Stimulated activated CD4-positive, alpha-beta T cell treated with anti-CD3 and anti-CD28 coated beads, Interleukin-1b, Interleukin-23, amount 100 ng/mL, for 48 hours (primary cell): ENCODE measurements at regions not wholly inside any gene's neighbourhood (a gene's known extent, or its start where the extent isn't known, plus 50 kb on each side); places are given as distances from the start of the nearest gene placed in this dataset.
"Not testable (repeated sequence)": the region's sequence is repeated elsewhere in the genome, so short reads cannot be mapped to it uniquely, and the experiment has no call there.

ENCODE experiments used
- DNase-seq: peaks from one replicate; pipeline ENCODE4 v3.0.0-alpha.2; 2020

GRCh38 chr2:101609433-101609832, 88.1 kb upstream of the MAP4K4 start:
- no peak for DNase-seq

GRCh38 chr2:101608408-101609310, 88.8 kb upstream of the MAP4K4 start:
- no peak for DNase-seq

DNA sequence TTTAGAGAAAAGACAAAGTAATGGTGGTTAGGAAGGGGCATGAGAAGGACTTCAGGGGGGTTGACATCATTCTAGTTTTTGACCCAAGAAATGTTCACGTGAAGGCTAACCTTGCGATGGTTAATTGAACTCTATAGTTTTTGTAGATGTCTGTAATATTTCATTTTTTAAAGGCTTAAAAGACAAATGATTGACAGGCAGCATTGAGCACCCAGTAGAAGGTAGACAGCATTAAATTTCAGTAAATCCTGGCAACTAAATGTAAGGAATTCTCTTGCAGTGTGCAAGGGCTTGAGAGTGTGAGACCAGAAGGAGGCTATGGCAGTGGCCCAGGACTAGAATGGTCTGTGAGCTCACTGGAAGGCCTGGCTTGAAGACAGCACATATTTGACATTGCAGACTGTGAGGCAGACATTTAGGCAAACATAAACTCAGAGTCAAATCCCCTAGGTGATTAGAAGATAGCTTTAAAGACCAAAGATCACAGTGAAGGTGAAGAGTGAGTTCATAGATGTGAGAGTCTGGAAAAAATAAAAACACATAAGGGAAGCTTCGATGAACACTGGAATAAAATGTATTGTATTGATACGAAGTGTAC, 100.1 kb upstream of the MAP4K4 start:
- no peak for DNase-seq

DNA sequence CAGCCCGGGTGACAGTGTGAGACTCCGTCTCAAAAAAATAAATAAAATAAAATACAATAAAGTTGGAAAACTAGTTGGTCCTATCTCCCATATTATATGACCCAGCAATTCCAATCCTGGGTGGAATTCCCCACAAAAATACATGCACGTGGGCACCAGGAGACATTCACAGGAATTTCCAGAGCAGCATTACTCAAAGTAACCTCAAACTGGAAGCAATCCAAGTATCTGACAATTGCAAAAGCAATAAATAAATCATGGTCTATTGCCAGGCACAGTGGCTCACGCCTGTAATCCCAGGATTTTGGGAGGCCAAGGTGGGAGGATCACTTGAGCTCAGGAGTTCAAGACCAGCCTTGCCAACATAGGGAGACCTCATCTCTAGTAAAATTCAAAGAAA, 101.2 kb upstream of the MAP4K4 start:
- DNase-seq: no peak

DNA sequence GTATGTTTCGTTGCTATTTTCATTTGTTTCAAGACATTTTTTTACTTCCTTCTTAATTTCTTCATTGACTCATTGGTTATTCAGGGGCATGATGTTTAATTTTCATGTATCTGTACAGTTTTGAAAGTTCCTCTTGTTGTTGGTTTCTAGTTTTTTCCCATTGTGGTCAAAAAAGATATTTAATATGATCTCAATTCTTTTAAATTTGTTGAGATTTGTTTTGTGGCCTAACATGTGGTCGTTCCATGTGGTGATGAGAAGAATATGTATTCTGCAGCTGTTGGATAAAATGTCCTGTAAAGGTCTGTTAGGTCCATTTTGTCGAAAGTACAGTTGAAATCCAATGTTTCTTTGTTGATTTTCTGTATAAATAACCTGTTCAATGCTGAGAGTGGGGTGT, 110.3 kb upstream of the MAP4K4 start:
- no peak for DNase-seq

DNA sequence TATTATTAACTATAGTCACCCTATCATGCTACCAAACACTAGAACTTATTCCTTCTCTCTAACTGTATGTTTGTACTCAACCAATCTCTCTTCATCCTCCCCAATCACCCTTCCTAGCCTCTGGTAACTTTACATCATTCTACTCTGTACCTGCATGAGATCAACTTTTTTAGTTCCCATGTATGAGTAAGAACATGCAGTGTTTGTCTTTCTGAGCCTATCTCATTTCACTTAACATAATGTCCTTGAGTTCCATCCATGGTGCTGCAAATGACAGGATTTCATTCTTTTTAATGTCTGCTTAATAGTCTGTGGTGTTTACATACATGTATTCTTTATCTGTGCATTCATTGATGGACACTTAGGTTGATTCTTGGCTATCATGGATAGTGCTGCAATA, 108.9 kb upstream of the RFX8 start:
- no peak for DNase-seq

- DNase-seq: no peak
These were observed 106.9 kb upstream of the RFX8 start for GRCh38 chr2:101581675-101582299.

DNA sequence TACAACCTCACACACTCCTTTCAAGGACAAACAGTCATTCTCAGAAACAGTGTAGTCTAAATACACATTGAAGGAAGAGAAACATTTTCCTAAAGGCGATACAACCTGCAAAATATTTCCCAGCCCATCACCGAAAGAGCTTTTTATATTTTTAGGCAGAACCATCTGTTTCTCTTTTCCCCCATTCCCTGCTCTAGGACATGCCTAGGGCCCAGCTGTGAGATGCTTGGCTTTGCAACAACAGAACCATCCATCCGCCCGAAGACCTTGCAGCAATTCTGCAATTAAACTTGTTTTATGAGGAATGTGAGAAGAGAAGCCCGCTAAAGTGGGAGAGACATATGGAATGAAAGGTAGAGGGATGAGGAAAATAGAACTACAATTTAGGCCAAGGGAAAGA, 105.6 kb upstream of the RFX8 start:
- DNase-seq: no peak

GRCh38 chr2:101578671-101579070, 103.8 kb upstream of the RFX8 start:
- no peak for DNase-seq

DNA sequence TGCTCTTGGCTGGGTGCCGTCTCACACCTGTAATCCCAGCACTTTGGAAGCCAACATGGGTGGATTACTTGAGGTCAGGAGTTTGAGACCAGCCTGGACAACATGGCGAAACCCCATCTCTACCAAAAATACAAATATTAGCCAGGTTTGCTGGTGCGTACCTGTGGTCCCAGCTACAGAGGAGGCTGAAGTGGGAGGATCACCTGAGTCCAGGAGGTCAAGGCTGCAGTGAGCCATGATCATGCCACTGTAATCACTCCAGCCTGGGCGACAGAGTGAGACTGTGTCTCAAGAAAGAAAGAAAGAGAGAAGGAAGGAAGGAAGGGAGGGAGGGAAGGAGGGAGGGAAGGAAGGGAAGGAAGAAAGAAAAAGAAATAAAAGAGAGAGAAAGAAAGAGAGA, 103.2 kb upstream of the RFX8 start:
- DNase-seq: not testable (repeated sequence)

DNA sequence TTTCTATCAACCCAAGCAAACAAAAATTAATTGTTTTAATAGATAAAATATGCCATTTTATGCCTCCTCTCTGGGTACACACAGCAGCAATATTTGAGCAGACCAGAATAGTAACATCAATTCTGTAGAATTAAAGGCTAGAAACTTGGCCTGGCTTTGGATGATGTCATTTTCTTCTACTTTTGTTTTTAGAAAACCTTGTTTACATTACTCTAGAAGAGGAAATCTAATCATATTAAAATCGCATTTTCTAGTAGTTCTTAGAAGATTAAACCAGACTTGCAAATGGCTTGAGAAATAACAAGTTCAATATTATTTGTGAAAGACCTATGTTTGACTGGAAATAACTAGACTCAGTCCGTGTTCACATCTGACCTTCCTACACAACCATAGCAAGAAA, 102.3 kb upstream of the RFX8 start:
- no peak for DNase-seq

DNA sequence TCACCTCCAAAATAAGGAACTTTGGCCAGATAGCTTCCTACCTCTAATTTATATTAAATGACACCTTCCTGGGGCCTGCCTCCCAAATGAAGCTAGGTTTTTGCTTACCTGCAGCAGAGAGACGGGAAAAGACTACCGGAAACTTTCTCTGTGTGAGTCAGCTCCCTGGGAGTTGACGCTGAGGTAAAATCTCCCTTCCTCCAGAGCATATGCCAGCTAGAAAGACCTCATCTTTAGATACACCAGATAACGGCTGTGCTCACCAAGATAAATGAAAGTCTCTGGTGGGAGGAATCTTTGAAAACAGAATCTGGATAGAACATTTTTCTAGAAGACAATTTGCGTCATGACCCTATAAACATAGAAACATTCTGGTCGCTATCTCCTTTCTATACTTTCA, 99.7 kb upstream of the RFX8 start:
- no peak for DNase-seq

DNA sequence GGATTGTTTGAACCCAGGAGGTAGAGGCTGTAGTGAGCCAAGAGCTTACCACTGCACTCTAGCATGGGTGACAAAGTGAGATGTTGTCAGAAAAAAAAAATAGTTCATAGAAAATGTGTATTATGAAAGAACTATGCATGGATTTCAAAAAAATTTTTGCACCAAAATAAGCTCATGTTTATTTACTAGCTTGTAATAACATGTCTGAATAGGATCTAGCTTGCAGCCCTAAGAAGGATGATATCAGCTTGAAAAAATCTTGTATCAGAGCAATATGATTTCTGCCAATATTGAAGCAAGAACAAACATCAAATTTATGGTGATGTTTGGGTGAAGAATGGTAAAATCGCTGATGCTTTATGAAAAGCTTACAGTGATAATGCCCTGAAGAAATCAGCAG, 97.0 kb upstream of the RFX8 start:
- DNase-seq: no peak

DNA sequence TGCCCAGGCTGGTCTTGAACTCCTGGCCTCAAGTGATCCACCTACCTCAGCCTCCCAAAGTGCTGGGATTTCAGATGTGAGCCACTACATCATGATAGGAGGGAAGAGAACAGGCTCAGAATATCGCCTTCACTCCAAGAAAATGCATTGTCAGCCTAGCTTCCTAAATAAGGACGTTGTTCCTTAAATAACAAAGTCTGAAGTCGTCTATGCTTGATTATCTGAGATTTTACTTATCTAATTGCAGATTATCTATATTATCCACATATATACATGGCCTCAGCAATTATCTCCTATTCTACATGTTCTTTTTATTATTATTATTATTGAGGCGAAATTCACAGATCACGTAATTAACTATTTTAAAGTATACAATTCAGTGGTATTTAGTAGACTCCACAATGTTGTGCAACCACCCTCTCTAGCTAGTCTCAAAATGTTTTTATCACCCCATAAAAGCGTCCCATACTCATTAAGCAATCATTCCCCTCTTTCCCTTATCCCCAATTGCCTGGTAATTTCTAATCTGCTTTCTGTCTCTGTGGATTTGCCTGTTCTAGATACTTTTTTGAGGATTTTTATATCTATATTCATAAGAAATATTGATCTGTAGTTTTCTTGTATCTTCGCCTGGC, 95.1 kb upstream of the RFX8 start:
- DNase-seq: no peak

DNA sequence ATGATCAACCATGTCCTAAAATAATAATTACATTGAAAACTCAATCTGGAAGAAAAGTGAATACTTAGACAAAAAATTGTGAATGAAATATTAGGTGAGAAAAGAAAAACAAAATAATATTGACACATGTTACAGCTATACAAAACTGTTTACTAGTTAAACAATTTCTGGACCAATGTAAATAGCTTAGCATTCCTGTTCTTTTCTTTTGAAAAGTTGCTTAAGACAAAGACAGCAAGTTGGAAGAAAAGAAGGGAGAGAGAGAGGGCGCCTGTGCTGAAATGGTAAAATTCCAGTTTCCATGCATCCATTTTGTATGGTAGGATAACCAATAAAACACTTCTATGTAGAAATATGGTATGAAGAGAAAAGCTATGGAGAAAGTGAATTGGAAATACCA, 94.1 kb upstream of the RFX8 start:
- DNase-seq: no peak

GRCh38 chr2:101566632-101567228, 91.8 kb upstream of the RFX8 start:
- DNase-seq: no peak

GRCh38 chr2:101563849-101564248, 88.9 kb upstream of the RFX8 start:
- no peak for DNase-seq

- no peak for DNase-seq
These were observed 85.9 kb upstream of the RFX8 start for GRCh38 chr2:101560780-101561315.

DNA sequence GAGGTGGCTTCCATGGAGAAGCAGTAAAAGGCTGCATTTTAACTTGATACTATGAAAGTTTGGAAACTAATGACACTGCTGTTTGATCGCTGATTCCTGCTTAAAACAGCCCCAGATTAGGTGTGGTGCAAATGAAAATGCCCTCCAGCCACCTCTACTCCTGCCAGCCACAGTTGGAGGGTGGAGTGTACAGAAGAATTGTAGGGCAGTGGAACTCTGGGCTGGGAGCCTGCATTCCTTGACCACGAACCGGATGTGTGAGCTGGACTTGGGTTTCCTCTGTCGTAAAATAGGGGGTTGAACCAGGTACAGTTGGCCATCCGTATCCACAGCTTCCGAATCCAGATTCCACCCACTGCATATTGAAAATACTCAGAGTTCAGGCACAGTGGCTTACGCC, 84.6 kb upstream of the RFX8 start:
- DNase-seq: no peak

DNA sequence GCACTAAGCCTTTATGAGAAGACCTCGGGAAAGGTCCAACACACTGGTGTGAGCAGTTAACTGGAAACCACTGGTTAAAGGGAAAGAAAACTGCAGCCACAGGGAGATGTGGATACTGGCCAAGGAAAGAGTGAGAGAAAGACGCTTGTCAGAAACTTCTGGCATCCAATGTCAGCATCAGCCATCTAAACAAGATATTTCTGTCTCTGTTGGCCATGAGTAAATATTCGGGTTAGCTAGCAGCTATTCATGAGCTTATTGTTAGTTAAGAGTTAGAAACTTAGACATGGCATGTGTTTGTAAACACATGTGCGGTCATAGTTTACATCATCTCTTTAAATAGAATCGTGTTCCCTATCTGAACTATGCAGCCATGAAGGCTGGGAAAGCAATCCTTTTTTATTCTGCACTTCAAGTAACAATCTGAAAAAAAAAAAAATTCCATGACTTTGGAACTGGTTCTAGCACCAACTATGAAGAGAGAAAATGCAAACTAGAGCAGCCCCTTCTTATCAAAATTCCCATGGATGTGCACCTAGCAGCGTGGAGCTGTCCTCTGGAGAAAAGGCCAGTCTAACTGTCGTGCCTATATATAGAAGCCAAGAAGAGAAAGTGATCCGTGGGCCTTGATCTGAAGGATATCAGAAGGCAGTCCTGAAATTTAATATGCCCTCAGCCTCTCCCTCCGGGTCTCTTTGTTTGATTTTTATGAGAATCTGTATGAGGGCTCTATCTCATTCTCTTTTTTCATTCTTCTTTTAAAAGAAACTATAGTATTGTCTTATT, 84.0 kb upstream of the RFX8 start:
- no peak for DNase-seq

DNA sequence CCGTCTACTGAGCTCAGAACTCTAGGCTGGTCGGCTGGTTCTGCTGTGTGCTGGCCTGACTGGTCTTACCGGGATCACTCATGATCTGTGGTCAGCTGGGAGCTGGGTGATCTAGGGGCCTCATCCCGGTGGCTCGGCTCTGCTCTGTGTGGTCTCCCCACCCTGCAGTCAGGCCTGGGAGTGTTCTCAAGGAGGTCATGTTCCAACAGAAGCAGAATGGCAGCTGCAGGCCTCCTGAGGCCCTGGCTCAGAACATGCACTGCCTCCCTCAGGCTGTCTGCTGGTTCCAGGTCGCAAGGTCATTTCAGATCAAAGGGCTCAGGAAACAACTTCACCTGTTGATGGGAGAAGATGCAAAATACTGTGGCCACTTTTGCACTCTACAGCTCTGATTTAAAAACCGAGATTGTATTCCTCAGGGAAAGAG, 81.1 kb upstream of the RFX8 start:
- DNase-seq: no peak

DNA sequence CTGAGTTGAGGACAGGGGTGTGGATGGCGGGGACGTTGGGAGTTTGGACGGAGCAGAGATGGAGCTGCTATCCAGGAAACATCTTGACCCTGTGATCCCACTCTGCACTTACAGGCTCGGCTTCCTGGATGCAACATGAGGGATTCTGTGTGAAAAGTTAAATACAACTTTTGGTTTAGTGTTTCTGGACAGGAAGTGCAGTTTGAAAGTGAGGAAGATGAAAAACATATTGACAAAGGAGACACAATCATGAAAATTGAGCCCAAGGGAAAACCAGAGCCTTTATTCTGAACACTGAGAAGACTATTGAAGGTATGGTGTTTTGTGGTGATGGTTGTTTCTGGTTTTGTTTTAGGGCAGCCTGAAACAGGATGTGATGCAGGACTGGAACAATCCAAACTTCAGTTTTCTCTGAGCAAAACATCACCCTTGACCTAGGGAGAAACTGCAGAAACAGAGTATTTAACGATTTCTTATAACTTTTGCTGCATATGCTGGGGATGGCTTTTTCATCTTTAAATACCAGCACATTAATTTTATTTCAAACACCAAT, 76.5 kb upstream of the RFX8 start:
- DNase-seq: no peak
